ENCODE measurements at regions not wholly inside any gene's neighbourhood (a gene's known extent, or its start where the extent isn't known, plus 50 kb on each side); places are given as distances from the start of the nearest gene placed in this dataset.
"Not testable (repeated sequence)": the region's sequence is repeated elsewhere in the genome, so short reads cannot be mapped to it uniquely, and the experiment has no call there.

DNA sequence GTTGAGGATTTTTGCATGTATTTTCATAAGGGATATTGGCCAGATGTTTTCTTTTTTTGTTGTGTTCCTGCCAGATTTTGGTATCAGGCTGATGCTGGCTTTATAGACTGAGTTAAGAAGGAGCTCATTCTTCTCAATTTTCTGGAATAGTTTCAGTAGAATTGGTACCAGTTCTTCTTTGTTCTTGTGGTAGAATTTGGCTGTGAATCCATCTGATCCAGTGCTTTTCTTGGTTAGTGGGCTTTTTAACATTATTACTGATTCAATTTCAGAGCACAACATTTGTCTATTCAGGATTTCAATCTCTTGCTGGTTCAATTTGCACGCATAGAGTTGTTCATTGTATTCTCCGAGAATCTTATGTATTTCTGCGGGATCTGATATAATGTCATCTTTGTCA lies 136.5 kb upstream of the FOXG1 start:
- no peak for DNase-seq
- Histone ChIP-seq H3K4me1 (no peaks in the 10 kb centered on the region), H3K27me3 (no peaks in the 10 kb centered on the region), H3K9me3 (peaks cover 0 to 35% (median 0%) of the 10 kb centered on the region in 11 donors), H3K4me3 (no peak overlapping the region), H3K27ac (no peak overlapping the region), H3K36me3 (no peaks in the 10 kb centered on the region)
- intact Hi-C loops (cut with DNase I), result no loop called here
- TF ChIP-seq, protein P1, sequence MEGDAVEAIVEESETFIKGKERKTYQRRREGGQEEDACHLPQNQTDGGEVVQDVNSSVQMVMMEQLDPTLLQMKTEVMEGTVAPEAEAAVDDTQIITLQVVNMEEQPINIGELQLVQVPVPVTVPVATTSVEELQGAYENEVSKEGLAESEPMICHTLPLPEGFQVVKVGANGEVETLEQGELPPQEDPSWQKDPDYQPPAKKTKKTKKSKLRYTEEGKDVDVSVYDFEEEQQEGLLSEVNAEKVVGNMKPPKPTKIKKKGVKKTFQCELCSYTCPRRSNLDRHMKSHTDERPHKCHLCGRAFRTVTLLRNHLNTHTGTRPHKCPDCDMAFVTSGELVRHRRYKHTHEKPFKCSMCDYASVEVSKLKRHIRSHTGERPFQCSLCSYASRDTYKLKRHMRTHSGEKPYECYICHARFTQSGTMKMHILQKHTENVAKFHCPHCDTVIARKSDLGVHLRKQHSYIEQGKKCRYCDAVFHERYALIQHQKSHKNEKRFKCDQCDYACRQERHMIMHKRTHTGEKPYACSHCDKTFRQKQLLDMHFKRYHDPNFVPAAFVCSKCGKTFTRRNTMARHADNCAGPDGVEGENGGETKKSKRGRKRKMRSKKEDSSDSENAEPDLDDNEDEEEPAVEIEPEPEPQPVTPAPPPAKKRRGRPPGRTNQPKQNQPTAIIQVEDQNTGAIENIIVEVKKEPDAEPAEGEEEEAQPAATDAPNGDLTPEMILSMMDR (IDR thresholded peaks at IDR 0.05), result no peak
- WGBS, 2 donors, result 90 to 93% methylated on average over 3 of the region's 3 CpGs
- ATAC-seq, result no peak

DNA sequence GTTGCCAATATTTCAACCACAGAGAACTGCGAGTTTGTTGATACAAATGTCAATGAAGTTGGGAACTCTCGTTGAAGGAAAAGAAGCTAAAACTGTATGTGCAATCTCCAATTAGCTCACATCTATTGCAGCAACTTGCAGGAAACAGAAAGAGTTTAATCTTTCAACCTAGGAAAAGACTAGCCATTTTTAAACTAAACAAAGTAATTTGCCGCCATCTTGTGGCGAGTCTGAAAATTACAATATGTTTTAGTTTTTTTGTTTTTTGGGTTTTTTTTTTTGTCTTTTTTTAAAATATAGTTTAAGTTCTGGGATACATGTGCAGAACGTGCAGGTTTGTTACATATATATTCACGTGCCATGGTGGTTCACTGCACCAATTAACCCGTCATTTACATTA lies 131.2 kb upstream of the FOXG1 start:
- H3K27me3 ChIP-seq, result no peaks in the 10 kb centered on the region
- H3K4me3 ChIP-seq, result no peak overlapping the region
- no peak overlapping the region for H3K27ac ChIP-seq
- no peak for ATAC-seq
- intact Hi-C loops (cut with DNase I), result no loop called here
- no peaks in the 10 kb centered on the region for H3K4me1 ChIP-seq
- WGBS, 2 donors, result 3 to 5% methylated on average over 7 of the region's 7 CpGs
- TF ChIP-seq, protein P1 (IDR thresholded peaks at IDR 0.05), result peak in 8 of 9 donors; percentile 22 to 60 (median 51)
- peaks cover 0 to 33% (median 0%) of the 10 kb centered on the region in 11 donors for H3K9me3 ChIP-seq
- no peak for DNase-seq
- no peaks in the 10 kb centered on the region for H3K36me3 ChIP-seq

DNA sequence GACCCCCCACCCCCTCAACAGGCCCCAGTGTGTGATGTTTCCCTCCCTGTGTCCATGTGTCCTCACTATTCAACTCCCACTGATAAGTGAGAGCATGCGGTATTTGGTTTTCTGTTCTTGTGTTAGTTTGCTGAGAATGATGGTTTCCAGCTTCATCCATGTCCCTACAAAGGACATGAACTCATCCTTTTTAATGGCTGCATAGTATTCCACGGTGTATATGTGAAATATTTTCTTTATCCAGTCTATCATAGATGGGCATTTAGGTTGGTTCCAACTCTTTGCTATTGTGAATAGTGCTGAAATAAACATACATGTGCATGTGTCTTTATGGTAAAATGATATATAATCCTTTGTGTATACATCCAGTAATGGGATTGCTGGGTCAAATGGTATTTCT lies 130.8 kb upstream of the FOXG1 start:
- H3K4me1 ChIP-seq; DNase-seq; H3K27ac ChIP-seq; H3K36me3 ChIP-seq; H3K27me3 ChIP-seq; intact Hi-C loops (cut with DNase I); H3K4me3 ChIP-seq; ATAC-seq: not testable (repeated sequence)
- WGBS, 2 donors, result 50 to 55% methylated on average over 2 of the region's 2 CpGs
- peaks cover 0 to 31% (median 0%) of the 10 kb centered on the region in 11 donors for H3K9me3 ChIP-seq

DNA sequence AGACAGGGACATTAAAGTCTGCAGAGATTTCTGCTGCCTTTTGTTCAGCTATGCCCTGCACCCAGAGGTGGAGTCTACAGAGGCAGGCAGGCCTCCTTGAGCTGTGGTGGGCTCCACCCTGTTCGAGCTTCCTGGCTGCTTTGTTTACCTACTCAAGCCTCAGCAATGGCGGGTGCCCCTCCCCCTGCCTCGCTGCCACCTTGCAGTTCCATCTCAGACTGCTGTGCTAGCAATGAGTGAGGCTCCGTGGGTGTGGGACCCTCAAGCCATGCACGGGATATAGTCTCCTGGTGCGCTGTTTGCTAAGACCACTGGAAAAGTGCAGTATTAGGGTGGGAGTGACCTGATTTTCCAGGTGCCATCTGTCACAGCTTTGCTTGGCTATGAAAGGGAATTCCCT lies 125.4 kb upstream of the FOXG1 start:
- H3K4me1 ChIP-seq; intact Hi-C loops (cut with DNase I); H3K27ac ChIP-seq; H3K27me3 ChIP-seq; ATAC-seq; DNase-seq; H3K9me3 ChIP-seq; H3K4me3 ChIP-seq; H3K36me3 ChIP-seq: not testable (repeated sequence)
- WGBS, 2 donors, result 74 to 80% methylated on average over 6 of the region's 6 CpGs

DNA sequence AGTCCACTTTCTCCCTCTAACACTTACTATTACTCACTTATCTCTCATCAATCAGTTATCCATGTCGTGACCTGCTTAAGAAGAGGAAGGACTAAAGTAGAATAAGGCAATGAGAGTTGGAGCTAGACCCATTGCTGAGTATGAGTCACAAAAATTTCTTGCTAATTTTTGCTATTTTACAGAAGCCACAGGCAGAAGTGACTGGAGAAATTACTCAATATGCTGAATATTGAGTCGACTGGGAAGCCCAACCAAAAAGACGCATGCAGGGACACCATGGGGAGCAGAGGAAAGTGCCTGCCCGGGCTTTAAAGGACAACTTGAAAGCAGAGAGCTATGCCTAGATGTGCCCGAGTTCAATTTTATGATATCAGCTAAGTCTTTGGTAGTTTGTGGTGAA lies 115.4 kb upstream of the FOXG1 start:
- H3K27me3 ChIP-seq, result no peaks in the 10 kb centered on the region
- DNase-seq, result no peak
- H3K27ac ChIP-seq, result no peak overlapping the region
- H3K4me1 ChIP-seq, result no peaks in the 10 kb centered on the region
- 72% methylated on average over 5 of the region's 5 CpGs for WGBS, 2 donors
- H3K4me3 ChIP-seq, result no peak overlapping the region
- ATAC-seq, result no peak
- no peaks in the 10 kb centered on the region for H3K36me3 ChIP-seq
- TF ChIP-seq, protein P1 (IDR thresholded peaks at IDR 0.05), result no peak
- intact Hi-C loops (cut with DNase I), result no loop called here
- no peaks in the 10 kb centered on the region for H3K9me3 ChIP-seq

DNA sequence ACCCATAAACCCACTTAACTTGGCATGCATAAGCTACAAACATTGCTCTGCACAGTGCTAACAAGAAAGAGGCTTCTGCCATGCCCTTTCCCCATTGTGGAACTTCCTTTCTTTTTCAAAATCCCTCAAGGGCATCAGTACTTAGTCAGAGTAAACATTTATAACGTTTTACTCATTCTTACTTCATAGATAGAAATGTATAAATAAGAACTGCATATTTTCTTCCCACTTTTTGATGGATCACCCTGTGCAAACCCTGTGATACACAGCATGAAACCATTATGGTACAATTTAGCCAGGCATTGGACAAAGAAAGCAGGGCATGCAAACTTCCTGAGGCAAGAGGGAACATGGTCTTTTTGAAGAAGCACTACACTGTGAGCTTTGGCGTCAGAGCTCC lies 113.8 kb upstream of the FOXG1 start:
- no peaks in the 10 kb centered on the region for H3K9me3 ChIP-seq
- no peaks in the 10 kb centered on the region for H3K4me1 ChIP-seq
- TF ChIP-seq, protein P1 (IDR thresholded peaks at IDR 0.05), result no peak
- WGBS, 2 donors, result 43 to 46% methylated on average over 2 of the region's 2 CpGs
- no peak overlapping the region for H3K27ac ChIP-seq
- intact Hi-C loops (cut with DNase I), result no loop called here
- no peak overlapping the region for H3K4me3 ChIP-seq
- no peaks in the 10 kb centered on the region for H3K36me3 ChIP-seq
- no peaks in the 10 kb centered on the region for H3K27me3 ChIP-seq
- DNase-seq (no peak), ATAC-seq (no peak)

Measured in heart right ventricle (tissue), 16 donors.